ENCODE measurements at regions not wholly inside any gene's neighbourhood (a gene's known extent, or its start where the extent isn't known, plus 50 kb on each side); places are given as distances from the start of the nearest gene placed in this dataset.

DNA sequence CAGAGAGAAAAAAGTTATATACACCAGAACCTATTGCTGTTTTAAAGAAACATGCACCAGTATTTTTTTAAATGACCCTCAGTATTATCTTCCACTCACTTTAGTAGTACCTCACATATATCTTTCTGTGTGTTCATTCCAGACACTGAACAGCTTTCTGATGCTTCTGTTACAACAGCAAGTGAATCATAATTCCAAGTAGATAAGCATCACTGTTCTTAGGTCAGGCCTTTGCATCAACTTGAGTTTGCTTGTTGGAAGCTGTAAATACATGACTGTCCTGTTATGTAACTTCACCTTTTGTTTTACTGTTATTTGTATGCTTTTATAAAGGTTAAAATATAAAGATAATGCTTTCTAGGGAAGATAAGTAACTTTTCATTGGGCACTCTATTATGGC is 184.4 kb downstream of the ISL1 start:
- TF ChIP-seq, protein P1, sequence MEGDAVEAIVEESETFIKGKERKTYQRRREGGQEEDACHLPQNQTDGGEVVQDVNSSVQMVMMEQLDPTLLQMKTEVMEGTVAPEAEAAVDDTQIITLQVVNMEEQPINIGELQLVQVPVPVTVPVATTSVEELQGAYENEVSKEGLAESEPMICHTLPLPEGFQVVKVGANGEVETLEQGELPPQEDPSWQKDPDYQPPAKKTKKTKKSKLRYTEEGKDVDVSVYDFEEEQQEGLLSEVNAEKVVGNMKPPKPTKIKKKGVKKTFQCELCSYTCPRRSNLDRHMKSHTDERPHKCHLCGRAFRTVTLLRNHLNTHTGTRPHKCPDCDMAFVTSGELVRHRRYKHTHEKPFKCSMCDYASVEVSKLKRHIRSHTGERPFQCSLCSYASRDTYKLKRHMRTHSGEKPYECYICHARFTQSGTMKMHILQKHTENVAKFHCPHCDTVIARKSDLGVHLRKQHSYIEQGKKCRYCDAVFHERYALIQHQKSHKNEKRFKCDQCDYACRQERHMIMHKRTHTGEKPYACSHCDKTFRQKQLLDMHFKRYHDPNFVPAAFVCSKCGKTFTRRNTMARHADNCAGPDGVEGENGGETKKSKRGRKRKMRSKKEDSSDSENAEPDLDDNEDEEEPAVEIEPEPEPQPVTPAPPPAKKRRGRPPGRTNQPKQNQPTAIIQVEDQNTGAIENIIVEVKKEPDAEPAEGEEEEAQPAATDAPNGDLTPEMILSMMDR (IDR thresholded peaks at IDR 0.05; ENCODE audit: insufficient read depth, low read length, poor library complexity, severe bottlenecking): no peak
- TF ChIP-seq EZH2phosphoT487 (conservative IDR thresholded peaks at IDR 0.05; ENCODE audit: low read length): no peak

All from SU-DHL-6 (cell line).